HL-60 (cell line): ENCODE measurements at regions not wholly inside any gene's neighbourhood (a gene's known extent, or its start where the extent isn't known, plus 50 kb on each side); places are given as distances from the start of the nearest gene placed in this dataset.

Source experiments
- DNase-seq, 2 experiments: peaks; one replicate each; pipeline ENCODE4 v3.0.0-alpha.2; 2010 to 2020; ENCODE audit warnings: low read depth in 1 of 2, low spot score in 1 of 2
- H3K27ac ChIP-seq: fragments of 250-450 bp; sonication (Bioruptor Pico); replicated peaks from 2 replicates; pipeline ENCODE4 v1.5.1; 2020; ENCODE audit warnings: mild to moderate bottlenecking, moderate library complexity
- H3K27me3 ChIP-seq: fragments of 250-450 bp; sonication (Bioruptor Pico); 2 replicates; pipeline ENCODE4 v1.5.1; 2021; ENCODE audit warnings: mild to moderate bottlenecking, moderate library complexity; ENCODE audit not compliant: insufficient read depth, poor library complexity, severe bottlenecking
- H3K4me3 ChIP-seq: replicated peaks from 2 replicates; pipeline ENCODE4 v1.5.1; 2011; ENCODE audit warnings: mild to moderate bottlenecking, control low read depth, low read length; ENCODE audit not compliant: insufficient read depth
- CTCF ChIP-seq: IDR thresholded peaks from one replicate; pipeline ENCODE4 v1.5.1; 2011; ENCODE audit warnings: low read length, control low read depth, inconsistent platforms; ENCODE audit not compliant: insufficient read depth
- GABPA ChIP-seq: IDR thresholded peaks from 2 replicates; pipeline ENCODE4 v1.6.1; 2012; ENCODE audit warnings: low read depth
- POLR2AphosphoS5 ChIP-seq: IDR thresholded peaks from 2 replicates; pipeline ENCODE4 v1.6.1; 2012; ENCODE audit warnings: low read depth
- REST ChIP-seq: IDR thresholded peaks from 2 replicates; pipeline ENCODE4 v1.6.1; 2012; ENCODE audit warnings: low read depth; ENCODE audit not compliant: insufficient replicate concordance
- SPI1 ChIP-seq: IDR thresholded peaks from 2 replicates; pipeline ENCODE4 v1.6.1; 2012; ENCODE audit warnings: low read depth, mild to moderate bottlenecking, borderline replicate concordance

GRCh38 chr17:77756028-77756427 is 202.5 kb upstream of the TNRC6C start:
- Histone ChIP-seq H3K27me3 (no peaks in the 10 kb centered on the region), H3K4me3 (no peak overlapping the region), H3K27ac (no peak overlapping the region)
- TF ChIP-seq CTCF (no peak), POLR2AphosphoS5 (no peak), REST (no peak), GABPA (no peak), SPI1 (no peak)
- no peak for DNase-seq

GRCh38 chr17:77756846-77757560 is 201.5 kb upstream of the TNRC6C start:
- Histone ChIP-seq H3K27me3 (no peaks in the 10 kb centered on the region), H3K27ac (no peak overlapping the region), H3K4me3 (no peak overlapping the region)
- TF ChIP-seq REST (no peak), CTCF (no peak), SPI1 (no peak), GABPA (no peak), POLR2AphosphoS5 (no peak)
- no peak for DNase-seq

- no peak for TF ChIP-seq CTCF
- TF ChIP-seq GABPA: no peak
- TF ChIP-seq POLR2AphosphoS5: no peak
- TF ChIP-seq SPI1: no peak
- no peak for TF ChIP-seq REST
- no peaks in the 10 kb centered on the region for H3K27me3 ChIP-seq
Observed at GRCh38 chr17:77757561-77757898, 201.0 kb upstream of the TNRC6C start.

More at GRCh38 chr17:77757561-77757898, 201.0 kb upstream of the TNRC6C start:
- H3K4me3 ChIP-seq: no peak overlapping the region
- DNase-seq: no peak
- H3K27ac ChIP-seq: no peak overlapping the region
